RWPE1 (cell line): ENCODE measurements at regions not wholly inside any gene's neighbourhood (a gene's known extent, or its start where the extent isn't known, plus 50 kb on each side); places are given as distances from the start of the nearest gene placed in this dataset.

Experiments
- CTCF ChIA-PET: fragments of 350-600 bp; sonication (Branson Sonifier 250); formaldehyde crosslinking; extraction: SDS; loops from one replicate; lab custom pipeline; 2021; lab: Yijun Ruan, JAX
- POLR2A ChIA-PET: fragments of 400-600 bp; formaldehyde crosslinking; extraction: SDS; loops from one replicate; lab custom pipeline; 2020; ENCODE audit warnings: antibody characterized with exemption; ENCODE audit not compliant: low non-redundant PET; lab: Yijun Ruan, JAX
- DNase-seq: peaks from one replicate; pipeline ENCODE4 v3.0.0; 2012; ENCODE audit warnings: low spot score
- H3K27ac ChIP-seq: fragments of 450-650 bp; 2 replicates; pipeline ENCODE4 v1.5.1; 2017
- TF ChIP-seq, protein P1 (sequence below): fragments of 450-650 bp; conservative IDR thresholded peaks from 2 replicates; pipeline ENCODE4 v1.5.1; 2017; ENCODE audit warnings: low read depth, mild to moderate bottlenecking

DNA sequence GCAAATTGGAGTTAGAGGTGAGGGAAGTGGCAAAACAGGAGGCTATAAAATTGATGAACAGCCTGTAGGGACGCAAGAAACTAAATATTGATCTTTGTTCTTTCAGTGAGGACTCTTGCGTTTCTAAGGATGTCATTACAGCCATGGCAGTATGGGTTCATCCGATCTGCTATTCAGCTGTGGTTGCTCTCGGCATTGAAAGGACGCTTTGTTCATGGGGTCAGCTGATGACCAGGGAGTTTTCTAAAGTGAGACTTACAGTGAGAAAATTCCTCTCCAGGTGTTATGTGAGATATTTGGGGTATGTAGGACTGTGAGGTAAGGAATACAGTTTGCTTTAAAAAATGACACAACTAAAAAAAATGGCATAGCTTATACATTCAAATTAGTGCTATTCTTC, 52.7 kb upstream of the PELI1 start:
- POLR2A ChIA-PET: no interaction called here

DNA sequence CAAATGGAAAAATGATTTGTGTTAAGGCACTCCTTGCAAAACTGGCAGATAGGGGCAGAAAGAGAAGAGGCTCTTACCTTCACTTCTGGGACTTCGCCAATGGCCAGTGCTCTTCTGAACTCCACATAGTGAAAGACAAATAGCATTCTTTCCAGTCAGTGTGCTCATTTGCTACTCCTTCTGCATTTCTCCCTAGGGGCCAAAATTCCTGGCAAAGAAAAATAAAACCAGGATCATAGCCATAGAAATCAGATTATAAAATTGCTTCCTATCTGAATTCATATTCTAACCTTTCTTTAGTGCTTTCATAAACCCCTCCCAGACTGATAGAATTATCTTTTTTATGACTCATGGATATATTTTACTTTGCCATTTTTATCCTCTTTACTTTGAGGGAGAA, 56.9 kb upstream of the PELI1 start:
- TF ChIP-seq, protein P1, sequence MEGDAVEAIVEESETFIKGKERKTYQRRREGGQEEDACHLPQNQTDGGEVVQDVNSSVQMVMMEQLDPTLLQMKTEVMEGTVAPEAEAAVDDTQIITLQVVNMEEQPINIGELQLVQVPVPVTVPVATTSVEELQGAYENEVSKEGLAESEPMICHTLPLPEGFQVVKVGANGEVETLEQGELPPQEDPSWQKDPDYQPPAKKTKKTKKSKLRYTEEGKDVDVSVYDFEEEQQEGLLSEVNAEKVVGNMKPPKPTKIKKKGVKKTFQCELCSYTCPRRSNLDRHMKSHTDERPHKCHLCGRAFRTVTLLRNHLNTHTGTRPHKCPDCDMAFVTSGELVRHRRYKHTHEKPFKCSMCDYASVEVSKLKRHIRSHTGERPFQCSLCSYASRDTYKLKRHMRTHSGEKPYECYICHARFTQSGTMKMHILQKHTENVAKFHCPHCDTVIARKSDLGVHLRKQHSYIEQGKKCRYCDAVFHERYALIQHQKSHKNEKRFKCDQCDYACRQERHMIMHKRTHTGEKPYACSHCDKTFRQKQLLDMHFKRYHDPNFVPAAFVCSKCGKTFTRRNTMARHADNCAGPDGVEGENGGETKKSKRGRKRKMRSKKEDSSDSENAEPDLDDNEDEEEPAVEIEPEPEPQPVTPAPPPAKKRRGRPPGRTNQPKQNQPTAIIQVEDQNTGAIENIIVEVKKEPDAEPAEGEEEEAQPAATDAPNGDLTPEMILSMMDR: no peak
- ChIA-PET CTCF (no interaction called here), POLR2A (no interaction called here)
- DNase-seq: no peak
- H3K27ac ChIP-seq: no peak overlapping the region

More for the DNA sequence above, 52.7 kb upstream of the PELI1 start:
- TF ChIP-seq, protein P1: no peak
- CTCF ChIA-PET: no interaction called here
- DNase-seq: no peak
- H3K27ac ChIP-seq: no peak overlapping the region

DNA sequence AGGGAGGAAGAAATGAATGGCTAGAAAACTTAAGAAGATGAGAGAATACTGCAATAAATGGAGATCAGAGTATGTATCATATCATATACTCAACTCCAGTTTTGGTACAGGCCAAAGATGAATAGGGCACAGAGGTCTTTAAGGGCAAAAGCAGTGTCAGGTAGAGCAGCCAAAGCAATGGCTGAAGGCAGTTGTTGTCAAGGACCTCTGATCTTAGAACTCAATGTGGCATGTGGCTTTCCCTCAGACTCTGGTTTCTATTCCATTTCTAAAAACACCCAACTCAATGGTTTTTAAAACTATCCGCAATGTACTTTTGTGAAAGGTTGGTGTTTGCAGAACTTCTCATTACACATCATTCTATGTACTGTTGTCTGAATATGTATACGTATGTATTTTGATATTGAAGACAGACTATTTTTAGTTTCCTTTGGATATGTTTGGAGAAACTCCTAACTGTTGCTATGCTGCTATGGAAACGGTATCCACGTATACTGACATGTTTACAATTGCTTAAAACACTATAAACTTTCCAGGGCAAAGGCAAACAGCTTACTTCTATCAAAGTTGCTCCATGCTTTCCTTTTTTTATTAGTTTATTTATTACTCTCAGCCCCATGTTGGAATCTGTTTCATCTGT, 58.1 kb upstream of the PELI1 start:
- POLR2A ChIA-PET: no interaction called here
- H3K27ac ChIP-seq: no peak overlapping the region
- CTCF ChIA-PET: interaction anchor here (0.6 to 0.7 kb wide), 2 partner anchors 70 to 472 kb away, joined by 3 to 5 read pairs; no protein-coding TSS in a partner anchor
- DNase-seq: no peak
- TF ChIP-seq, protein P1: no peak

DNA sequence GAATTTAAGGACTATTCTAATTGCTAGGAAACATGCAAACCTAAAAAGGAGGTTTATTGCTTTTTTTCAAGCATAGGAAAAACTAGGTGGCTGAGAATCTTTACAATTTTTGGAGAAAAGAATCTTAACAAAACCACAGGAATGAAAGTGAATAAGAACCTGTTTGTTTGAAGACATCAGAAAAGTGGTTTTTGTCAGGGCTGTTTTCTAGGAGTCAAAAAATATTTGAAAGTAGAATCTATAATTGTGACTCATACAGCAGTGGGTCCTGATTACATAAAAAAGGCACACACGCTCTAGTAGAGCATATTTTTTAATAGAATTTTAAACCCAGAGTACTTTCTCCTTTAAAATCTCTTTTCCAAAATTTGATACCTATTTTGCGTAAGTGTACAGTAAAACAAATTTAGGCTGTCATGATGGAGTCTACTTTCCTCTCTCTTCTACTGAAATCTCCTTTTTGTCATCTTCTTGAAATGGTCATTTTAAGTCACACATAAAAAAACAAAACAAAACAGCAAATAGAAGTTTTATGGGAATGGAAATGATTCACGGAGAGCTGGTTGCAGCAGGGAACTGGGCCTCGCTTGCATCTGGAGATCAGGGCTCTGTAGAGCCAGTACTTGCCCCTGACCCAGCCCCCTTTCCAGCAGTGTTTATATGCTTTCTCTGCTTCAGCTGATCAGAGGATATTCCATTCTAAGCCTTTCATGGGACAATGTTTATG, 59.1 kb upstream of the PELI1 start:
- ChIA-PET POLR2A (interaction anchor here (0.5 kb wide), 1 partner anchor 23 kb away, joined by 3 read pairs; no protein-coding TSS in a partner anchor), CTCF (interaction anchor here (0.5 to 0.6 kb wide), 3 partner anchors 70 to 476 kb away, joined by 3 to 5 read pairs (median 3); no protein-coding TSS in a partner anchor)

DNA sequence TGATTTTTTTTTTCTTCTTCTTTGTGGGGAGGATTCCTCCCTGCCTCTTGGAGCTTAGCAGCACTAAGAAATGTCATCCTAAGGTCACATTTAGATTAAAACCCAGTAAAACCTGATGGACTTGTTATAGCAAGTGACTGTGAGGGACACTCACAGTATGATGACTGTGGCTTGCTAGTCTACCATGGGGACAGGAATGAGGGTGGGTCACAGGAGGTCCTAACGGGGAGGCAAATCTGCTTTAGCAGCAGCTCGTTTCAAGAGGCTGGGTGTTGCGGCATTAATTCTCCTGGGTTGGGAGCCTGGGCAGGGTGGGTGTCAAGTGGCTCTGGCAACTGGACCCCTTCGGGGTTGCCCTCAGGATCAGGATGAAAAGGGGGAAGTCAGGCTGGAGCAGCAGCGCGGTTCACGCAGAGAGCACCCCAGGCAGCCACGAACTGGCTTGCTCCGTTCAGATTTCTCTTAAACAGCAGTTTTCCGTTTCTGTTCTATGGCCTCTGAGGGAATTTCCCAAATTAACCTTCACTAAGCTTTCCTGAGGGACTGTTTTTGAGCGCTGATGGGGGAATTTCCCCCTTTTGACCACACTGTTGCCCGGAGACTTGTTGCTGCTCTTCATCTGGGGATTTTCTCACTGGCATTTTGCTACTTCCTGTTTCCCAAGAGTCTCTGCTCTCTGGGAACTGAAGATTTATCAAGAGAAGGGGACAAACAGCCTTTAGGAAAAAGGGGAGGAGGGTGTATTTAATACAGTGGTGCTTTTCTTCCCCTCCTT, 59.8 kb upstream of the PELI1 start:
- ChIA-PET CTCF (interaction anchor here (0.6 kb wide), 1 partner anchor 475 kb away, joined by 3 read pairs; no protein-coding TSS in a partner anchor), POLR2A (interaction anchor here (0.5 kb wide), 1 partner anchor 23 kb away, joined by 3 read pairs; no protein-coding TSS in a partner anchor)
- H3K27ac ChIP-seq: no peak overlapping the region
- no peak for DNase-seq
- TF ChIP-seq, protein P1: no peak

More for the DNA sequence above, 59.1 kb upstream of the PELI1 start:
- DNase-seq: no peak
- TF ChIP-seq, protein P1: no peak
- no peak overlapping the region for H3K27ac ChIP-seq

DNA sequence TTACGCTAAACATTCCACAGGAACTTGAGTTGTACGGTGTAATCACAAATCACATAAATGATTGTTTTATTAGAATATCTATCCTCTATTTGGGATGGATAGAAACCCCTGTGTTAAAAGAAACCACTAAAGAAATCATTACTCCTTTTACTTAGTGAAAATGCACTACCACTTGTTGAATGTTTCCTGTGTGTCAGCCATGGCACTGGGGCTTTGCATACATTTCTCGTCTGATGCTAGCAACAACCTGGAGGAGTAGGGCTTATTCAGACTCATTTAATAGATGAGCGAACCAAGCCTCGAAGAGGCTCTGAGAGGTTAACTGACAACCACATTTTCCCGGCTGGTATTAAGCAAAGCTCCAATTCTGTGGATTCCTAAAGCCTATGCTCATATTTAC, 60.5 kb upstream of the PELI1 start:
- H3K27ac ChIP-seq: no peak overlapping the region
- TF ChIP-seq, protein P1: no peak
- ChIA-PET CTCF (no interaction called here), POLR2A (no interaction called here)
- no peak for DNase-seq
